SK-N-SH (cell line): ENCODE measurements at regions not wholly inside any gene's neighbourhood (a gene's known extent, or its start where the extent isn't known, plus 50 kb on each side); places are given as distances from the start of the nearest gene placed in this dataset.

Source experiments
- CHD2 ChIP-seq: fragments of 150-350 bp; IDR thresholded peaks from 2 replicates; pipeline ENCODE4 v1.6.1; 2018; ENCODE audit warnings: low read length; ENCODE audit not compliant: partially characterized antibody
- CTCF ChIP-seq: fragments of 200-600 bp; sonication (generic); IDR thresholded peaks from 2 replicates; pipeline ENCODE4 v1.6.1; 2017; ENCODE audit warnings: antibody characterized with exemption, mild to moderate bottlenecking, moderate library complexity
- EP300 ChIP-seq, 2 experiments: IDR thresholded peaks; 2 replicates each; pipeline versions ENCODE4 v1.4.0 to v1.6.1; 2012; ENCODE audit warnings: borderline replicate concordance in 1 of 2, low read depth in 1 of 2, low read length in 1 of 2
- EZH2phosphoT487 ChIP-seq: fragments of 200-600 bp; sonication (generic); IDR thresholded peaks from 2 replicates; pipeline ENCODE4 v1.6.1; 2017; ENCODE audit warnings: low read depth, mixed run types, mild to moderate bottlenecking, antibody characterized with exemption, moderate library complexity, borderline replicate concordance
- MAX ChIP-seq: IDR thresholded peaks from 2 replicates; pipeline ENCODE4 v1.4.0; 2012; ENCODE audit warnings: low read depth
- MEF2A ChIP-seq: IDR thresholded peaks from 2 replicates; pipeline ENCODE4 v1.4.0; 2012; ENCODE audit warnings: low read depth, borderline replicate concordance
- NRF1 ChIP-seq: IDR thresholded peaks from 2 replicates; pipeline ENCODE4 v1.6.1; 2012; ENCODE audit warnings: low read depth, mild to moderate bottlenecking, low read length
- POLR2AphosphoS5 ChIP-seq: IDR thresholded peaks from 2 replicates; pipeline ENCODE4 v1.6.1; 2012; ENCODE audit warnings: low read depth, low read length
- REST ChIP-seq: IDR thresholded peaks from 2 replicates; pipeline ENCODE4 v1.6.1; 2012; ENCODE audit warnings: mild to moderate bottlenecking, low read depth, low read length, moderate library complexity
- RFX5 ChIP-seq: IDR thresholded peaks from 2 replicates; pipeline ENCODE4 v1.6.1; 2012; ENCODE audit warnings: mild to moderate bottlenecking, improper control_type of control experiment, low read length
- SIN3A ChIP-seq: IDR thresholded peaks from 2 replicates; pipeline ENCODE4 v1.6.1; 2012; ENCODE audit warnings: low read depth, mild to moderate bottlenecking, low read length, moderate library complexity, borderline replicate concordance
- SMC3 ChIP-seq: IDR thresholded peaks from 2 replicates; pipeline ENCODE4 v1.6.1; 2012; ENCODE audit warnings: low read depth, low read length, improper control_type of control experiment
- TEAD4 ChIP-seq: IDR thresholded peaks from 2 replicates; pipeline ENCODE4 v1.4.0; 2012; ENCODE audit warnings: mild to moderate bottlenecking, borderline replicate concordance; ENCODE audit not compliant: insufficient read depth
- ZBTB33 ChIP-seq: IDR thresholded peaks from 2 replicates; pipeline ENCODE4 v1.4.0; 2012; ENCODE audit warnings: low read depth, borderline replicate concordance

DNA sequence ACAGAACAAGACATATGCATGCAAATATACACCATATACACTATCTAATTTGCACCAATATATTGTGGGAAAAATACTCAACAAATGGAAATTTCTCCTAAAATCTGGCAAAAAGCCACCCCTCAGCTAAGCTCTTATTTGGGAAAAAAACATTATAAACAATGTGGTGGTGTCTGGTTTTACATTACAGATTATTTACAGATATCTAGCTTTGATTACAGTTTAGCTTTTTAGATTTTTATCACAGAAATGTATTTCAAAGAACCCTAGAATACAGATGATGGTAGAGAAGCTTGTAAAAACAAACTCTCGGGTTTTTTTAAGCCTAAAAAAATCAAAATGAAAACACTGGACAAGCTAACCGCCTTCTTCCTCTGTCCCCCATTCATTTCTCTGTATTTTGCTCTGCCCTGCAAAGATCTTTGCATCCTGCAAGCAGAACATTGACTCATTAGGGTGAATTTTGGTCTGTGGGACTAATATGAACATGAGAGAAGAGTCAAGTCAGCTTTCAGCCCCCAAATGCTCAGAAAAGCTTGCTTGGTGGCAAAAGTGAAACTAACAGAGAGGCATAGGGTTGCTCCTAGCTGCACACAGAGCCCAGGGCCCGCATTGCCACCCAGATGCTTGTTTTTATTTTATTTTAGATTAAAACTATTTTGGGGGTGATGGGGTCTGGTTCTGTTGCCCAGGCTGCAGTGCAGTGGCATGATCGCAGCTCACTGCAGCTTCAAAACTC lies 88.8 kb upstream of the LYZL1 start:
- TF ChIP-seq REST (no peak), TEAD4 (no peak), ZBTB33 (no peak), MEF2A (no peak), EP300 (IDR thresholded peaks at IDR 0.05; ENCODE audit: borderline replicate concordance in 1 of 2, low read depth in 1 of 2, low read length in 1 of 2) (no peak), SIN3A (no peak), NRF1 (no peak), CTCF (no peak), POLR2AphosphoS5 (no peak), MAX (no peak), CHD2 (no peak), RFX5 (no peak), EZH2phosphoT487 (no peak), SMC3 (no peak)
